NCI-H1694 (cell line): ENCODE measurements at regions not wholly inside any gene's neighbourhood (a gene's known extent, or its start where the extent isn't known, plus 50 kb on each side); places are given as distances from the start of the nearest gene placed in this dataset.

Experiments used
- DNase-seq: peaks from one replicate; lab custom pipeline; 2025; lab: John Stamatoyannopoulos, UW

DNA sequence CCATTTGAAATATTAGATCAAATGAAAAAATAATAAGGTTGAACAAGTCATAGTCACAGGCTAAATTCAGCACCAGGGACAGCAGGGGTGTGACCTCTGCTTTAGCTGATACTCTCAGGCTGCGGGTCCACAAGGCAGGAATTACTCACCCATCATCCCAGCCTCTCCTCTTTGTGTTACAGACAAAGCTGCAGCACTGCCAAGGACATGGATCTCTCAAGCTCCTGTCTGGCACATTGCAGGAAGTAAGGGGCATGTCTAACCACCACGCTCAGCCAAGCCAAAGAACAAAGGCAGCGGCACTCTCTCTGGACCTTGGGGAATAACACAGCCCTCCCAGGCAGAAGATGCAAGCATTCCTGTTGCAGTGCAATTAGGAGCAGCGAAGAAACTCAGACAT is 783.8 kb downstream of the VRK1 start:
- no peak for DNase-seq

DNA sequence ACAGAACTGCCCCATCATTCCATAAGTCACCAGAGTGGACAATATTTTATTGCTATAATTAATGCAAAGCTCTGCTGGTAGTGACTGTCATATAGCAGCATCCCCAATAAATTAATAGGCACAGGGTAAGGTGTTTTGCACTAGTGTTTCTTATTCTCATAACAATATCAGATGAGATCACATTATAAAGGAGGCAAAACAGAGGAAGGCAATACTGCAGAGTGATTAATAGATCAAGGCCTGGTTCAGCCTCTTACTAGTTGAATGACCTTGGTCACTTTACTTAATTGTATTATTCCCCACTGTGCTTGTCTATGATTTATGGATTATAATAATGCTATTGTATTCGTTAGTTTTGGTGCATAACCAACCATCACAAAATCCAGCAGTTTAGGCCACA is 784.8 kb downstream of the VRK1 start:
- DNase-seq, result no peak

DNA sequence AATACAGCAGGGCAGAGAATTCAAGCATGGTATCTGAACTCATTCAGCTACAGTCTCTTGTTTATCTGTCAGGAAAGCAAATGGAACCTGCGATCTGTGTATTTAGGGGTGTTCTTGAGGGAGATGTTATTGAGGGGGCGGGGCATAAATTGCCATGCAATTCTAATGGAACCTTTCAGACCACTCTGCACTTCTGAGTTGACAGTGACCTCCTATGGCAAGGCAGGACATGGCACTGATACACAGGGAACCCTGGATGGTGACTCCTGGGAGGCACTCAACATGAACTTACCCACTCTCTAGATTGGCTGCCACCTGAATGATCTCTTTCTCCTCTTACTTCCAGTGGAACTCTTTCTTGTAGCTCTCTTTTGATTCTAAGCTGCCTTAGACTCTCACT is 787.3 kb downstream of the VRK1 start:
- no peak for DNase-seq

DNA sequence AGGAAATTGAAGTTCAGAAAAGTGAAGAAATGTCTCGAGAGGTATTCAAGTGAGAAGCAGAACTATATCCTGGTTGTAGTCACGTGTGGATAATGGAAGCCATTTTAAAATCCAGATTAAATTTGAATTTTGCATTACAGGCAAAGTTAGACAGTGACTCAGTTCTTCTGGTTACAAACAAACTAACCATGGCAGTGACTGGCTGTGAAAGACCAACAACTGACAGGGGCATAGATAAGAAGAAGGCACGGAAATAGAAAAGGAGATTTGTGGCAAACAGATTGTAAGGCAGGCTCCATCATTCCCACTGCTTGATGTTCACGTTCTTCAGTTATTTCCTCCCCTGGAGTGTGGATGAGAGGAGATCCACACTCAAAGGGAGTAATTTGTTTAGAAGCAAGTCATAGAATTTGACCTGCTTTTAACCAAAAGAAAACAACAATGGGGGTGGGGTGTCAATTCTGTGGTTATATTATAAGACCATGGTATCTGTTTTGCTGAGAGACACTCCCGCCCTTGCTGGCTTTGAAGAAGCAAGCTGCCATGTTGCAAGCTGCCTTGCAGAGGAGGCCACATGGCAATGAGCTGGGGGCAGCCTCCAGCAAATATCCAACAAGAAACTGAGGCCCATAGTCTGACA is 795.3 kb downstream of the VRK1 start:
- DNase-seq, result no peak

DNA sequence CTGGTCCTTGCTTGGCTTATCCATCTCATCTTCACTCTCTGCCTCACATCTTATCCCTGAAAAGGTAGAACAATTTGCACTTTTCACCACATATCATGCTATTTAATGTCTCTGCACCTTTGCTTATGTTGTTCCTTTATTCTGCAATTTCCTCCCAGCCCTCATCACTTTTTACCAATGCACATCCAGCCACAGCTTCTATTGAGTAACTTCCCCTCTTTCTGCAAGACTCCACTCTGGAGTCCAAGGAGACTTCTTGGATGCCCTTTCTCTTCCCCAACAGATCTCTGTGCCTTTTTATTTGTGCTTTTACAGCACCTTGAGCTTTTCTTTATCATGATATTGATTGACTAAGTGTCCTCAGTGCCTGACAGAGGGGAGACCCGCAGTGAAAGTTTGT is 797.1 kb downstream of the VRK1 start:
- no peak for DNase-seq

DNA sequence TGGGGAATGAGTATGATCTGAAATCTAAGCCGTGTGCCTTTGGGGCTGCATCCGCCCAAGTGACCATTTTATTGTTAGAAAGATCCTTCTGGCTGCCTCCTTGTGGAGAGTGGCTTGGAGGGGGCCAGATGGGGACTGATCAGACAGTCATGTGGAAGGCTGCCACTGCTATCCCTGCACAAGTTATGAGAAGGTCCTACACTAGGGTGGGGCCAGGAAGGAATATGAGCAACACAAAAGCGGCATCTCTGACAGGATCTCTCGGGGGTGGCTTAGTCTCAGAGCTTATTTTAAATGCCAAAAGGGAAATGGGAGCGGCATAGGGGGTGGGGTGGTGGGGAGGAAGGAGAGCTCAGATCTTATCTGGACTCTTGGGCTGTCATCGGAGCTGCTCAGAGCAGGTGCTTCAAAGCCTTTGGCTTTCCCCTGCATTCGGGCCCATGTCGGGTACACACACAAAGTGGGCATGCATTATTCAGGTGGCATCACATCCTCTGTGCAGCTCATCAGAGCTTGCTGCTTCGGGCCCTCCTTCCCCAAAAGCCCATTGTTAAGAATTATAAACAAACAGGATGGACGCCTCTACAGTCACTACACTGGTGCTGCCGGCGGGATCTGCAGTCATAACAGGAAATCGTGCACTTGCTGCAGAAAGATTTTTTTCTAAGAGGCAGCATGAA is 805.4 kb downstream of the VRK1 start:
- no peak for DNase-seq

DNA sequence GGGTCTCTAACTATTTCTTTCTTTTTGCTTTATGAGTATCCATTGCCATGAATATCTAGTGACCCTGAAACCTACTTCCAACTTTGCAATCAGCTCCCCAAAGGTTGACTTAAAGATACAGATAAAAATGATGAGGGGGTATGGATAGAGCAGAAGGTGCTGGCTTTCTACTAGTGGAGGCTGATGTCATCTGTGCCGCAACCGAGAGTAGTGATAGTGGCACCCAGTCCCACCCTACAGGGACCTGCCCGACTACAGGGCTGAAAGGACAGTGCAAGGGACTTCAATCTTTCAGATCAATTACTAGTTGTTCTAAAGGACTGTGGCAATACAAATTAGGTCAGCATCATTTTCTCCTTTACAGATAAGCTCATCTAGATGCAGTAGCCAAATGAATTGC is 806.0 kb downstream of the VRK1 start:
- no peak for DNase-seq

DNA sequence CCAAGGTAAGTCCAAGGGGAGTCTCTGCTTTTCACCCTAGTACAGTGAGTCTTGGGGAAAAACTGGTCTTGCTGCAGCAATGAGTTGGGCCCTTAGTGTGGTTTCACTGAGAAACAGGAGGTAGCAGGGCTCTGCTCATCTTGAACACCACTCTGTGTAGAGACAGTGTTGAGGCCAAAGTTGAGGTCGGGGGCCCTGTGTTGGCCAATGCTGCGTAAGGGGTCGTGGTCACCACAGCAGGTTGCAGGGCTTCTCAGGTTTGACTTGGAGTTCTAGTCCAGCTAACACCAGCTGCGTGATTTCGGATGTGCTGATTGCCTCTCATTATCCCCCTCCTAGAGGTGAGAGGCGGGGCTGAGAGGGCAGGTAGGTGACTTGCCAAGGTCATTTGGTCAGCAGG is 807.5 kb downstream of the VRK1 start:
- DNase-seq, result no peak

DNA sequence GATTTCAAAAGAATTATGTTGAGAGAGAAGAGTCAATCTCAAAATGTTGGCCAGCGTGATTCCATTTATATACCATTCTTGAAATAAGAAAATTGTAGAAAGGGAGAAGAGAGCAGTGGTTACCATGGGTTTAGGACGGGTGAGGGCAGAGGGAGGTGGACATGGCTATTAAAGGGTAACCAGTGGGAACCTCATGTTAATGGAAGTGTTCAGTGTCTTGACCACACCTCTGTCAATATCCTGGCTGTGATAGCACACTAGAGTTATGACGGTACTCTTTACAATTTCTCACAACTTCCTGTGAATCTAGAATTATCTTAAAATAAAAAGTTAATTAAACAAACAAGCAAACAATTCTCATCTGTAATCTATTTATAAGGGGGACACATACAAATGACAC is 821.2 kb downstream of the VRK1 start:
- no peak for DNase-seq

DNA sequence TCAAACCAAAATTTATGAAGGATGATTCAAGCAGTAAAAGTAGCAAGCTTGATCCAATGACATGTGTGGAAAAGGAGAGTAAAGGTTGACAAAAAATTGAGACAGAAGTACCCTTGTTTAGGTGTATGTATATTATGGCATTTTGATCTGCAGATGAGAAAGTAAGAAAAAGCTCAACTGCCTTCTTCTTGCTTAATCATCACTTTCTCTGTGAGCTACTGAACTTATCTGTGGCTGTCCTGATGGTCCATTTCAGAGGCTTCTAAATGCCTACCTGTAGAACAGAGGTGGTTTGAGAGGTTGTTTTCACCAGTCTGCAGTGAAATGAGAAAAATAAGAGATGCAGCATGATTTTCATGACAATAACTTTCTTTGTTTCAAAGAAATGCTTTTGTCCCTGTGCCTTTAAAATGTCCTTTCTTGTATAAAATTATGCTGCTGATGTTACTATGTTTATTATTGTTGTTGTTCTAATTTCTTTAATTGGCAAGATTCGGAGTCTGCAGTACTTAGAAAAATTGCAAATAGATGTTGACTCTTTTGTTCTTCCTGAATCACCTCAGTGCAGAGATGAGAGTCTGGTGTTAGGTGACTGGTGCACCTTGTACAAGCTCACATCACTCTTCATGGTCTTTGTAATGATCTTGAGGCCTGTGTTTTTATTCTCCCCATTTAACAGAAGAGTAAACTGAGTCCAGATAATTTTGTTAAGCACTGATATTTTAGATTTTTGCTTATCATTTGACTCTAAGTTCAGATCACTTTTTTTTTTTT is 821.9 kb downstream of the VRK1 start:
- DNase-seq, result no peak

DNA sequence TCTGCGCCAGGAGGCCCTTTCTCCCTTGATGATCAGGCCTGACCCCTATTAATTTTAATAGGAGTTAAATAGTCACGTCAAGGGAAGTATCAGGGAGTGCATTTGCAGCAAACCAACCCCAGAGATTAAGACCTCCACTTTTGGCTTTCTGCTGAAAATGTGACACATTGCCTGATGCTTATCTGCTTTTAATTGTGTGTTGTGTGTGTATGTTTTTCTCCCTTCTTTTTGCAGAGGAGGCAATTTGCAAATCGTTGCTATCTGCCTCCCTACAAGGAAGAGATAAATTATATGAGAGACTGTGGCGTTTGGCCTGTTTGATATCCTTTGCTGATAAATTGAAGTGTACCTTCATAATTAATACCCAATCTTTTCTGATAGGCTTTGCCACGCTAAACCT is 822.9 kb downstream of the VRK1 start:
- no peak for DNase-seq

DNA sequence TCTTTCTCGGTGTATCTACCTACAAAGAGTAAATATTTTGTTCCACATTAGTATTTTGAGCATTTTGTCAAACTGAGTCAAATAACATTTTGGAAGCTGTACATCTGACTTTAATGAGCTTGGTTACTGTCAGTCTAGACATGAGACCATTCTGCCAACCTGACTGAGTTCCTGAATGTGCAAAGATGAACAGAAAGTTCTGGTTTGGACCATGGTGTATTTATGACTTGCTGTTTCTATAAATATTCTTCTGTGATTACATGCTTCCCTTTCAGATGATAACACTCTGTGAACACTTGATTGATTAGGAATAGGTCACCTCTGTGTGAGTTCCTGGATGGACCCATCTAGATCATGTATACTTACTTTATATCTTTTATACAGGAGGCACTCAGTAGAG is 827.8 kb downstream of the VRK1 start:
- no peak for DNase-seq

DNA sequence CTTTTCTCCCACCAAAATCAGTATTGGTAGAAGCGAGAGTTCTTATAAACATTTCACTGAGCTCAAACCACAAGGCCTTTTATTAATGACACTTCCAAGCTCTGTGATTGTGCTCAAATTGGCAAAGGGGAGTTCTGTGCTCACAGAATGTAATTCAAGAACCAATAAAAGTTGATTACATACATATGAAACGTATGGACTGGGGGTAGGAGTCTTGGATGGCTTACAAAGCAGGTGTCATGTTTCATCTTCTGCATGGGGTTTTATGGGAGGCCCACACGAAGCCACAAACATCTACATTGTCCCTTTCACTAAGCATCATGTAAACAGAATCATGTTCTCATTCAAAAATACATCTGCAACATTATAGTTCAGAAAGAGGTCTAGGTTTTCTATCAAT is 828.3 kb downstream of the VRK1 start:
- peak; percentile 18 for DNase-seq

DNA sequence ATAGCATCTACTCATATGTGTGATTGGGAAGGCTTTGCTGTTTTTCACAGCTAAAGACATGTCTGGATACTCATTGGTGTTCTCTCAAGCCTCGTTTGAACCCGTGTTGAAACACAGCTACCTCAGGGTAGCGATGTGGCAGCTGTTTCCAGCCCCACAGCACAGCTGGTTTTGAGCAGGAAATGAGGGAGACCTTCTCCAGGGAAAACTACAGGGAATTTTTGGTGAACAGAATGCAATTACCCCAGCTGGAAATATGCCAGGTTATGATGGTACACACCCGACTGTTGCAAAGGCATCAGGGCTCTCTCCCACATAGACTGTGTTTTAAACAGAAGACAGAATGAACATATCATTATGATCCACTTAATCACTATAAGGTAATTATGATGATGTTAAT is 828.9 kb downstream of the VRK1 start:
- DNase-seq, result peak; percentile 85

DNA sequence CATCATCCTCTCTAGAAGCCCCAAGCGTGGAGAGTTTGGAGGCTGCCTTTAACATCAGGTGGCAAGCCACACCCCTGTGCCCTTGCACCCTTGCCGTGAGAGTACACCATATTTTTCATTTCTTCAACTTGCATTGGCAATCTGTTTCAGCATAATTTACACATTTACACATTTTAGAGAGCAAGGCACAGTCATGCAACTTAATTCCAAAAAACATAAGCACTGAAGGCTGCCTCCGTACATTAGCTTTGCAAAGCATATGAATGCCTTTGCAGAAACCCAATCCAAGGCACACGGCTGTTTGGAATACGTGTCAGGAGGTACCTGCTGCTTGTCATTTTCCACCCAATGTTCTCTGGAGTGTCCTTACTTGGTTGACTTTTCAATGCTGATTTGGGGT is 833.1 kb downstream of the VRK1 start:
- no peak for DNase-seq

DNA sequence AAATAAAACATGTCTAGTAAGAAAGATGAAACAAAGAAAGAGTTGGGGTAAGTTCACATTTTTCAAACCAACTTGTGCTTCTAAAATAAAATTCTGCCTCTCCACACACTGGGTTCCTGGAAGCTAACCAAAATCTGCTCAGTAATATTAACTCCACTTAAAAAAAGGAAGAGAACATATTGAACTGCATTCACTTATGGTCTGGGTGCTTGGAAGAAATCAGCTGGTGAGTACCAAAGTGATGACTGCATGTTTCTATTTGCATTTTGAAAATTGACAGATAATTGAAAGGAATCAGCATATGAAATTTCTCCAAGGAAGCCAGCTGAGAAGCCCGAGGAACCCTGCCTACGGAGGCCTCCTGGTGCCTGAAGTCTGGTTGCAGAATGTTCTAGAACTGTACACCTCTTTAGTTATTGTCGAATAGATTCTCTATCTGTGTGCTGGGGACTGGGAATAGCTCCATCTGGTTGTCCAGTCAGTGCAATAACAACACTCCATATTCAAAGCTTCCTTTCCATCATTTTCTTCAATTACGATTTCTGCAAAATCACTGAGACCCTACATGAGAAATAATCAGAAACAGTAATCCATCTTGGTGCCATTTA is 836.1 kb downstream of the VRK1 start:
- DNase-seq, result no peak

DNA sequence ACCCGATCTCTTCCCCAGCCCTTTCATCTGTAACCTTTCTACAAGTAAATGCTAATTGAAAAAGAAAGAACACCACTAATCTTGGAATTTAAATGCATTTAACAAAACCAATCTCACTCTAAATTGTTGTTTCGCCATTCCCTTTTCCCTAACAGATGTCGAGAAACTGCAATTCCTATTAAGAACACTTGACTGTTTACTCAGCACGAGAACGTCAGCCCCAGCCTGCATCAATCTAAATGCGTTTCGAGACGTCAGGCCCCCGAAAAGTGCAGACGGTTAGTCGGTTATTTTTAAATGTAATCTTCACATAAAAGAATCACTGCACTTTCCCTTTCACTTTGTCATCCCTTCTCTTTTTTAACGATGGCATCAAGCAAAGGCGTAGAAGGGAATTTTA is 837.6 kb downstream of the VRK1 start:
- peak; percentile 46 for DNase-seq

DNA sequence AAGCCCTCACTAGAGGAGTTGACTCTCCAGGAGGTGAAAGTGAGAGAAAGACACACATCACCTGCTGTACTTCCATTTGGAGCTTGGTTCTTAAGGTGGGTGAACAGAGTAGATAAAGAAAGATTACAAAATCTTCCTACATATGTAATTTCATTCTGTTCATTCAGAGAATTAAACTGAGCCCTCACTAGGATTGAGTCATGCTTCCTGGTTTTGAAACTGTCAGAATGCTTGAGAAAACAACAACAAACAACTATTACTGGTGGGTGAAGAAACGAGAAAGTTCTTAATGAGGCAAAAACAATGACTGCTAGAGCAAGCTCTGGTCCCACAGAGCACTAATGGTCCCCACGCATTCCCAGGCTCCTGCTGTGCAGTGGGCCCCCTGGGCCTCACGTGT is 841.7 kb downstream of the VRK1 start:
- no peak for DNase-seq

DNA sequence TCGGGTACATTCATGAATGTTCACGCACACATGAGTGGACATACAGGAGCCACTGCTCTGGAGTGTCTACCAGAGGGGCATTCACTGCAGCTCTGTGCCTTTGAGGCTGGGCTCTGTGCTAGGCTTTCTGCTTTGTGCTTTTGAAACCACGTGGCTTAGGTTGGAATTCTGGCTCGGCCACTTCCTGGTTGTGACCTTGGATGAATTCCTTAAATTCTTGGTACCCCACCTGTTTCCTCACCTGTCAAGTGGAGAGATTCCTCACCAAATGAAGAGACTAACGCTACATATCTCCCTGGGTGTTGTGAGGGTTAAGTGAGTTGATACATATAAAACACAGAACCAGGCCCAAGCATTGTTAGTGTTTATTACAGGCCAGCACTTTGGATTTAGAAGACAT is 842.8 kb downstream of the VRK1 start:
- no peak for DNase-seq

DNA sequence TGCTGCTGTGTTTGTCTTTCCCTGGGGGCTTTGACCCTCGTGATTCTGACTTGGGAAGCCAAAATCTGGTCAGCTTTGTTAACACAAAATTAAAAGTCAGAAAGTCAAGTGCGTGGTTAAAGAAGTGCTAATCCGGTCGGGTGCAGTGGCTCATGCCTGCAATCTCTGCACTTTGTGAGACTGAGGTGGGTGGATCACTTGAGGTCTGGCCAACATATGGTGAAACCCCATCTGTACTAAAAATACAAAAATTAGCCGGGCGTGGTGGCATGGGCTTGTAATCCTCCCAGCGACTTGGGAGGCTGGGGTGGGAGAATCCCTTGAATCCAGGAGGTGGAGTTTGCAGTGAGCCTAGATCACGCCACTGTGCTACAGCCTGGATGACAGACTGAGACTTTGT is 844.6 kb downstream of the VRK1 start:
- DNase-seq, result peak; percentile 48

DNA sequence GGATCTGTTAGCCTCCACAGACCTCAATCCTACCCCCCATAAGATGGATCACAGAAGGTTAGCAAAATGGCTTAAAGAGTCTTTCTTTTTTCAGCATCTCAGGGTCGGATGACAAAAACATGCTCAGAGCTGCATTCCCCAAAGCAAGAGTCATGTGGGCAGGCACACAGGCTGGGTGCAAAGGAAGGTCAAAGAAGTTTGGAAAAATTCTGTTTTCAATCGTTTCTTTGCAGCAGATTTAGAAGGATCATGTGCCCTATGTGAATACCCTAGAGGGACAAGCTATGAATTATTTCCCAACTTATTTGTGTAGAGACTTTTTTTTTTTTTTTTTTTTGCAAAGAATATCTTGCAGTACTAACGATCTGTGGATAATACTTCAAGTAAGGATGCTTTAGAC is 845.4 kb downstream of the VRK1 start:
- DNase-seq, result no peak

DNA sequence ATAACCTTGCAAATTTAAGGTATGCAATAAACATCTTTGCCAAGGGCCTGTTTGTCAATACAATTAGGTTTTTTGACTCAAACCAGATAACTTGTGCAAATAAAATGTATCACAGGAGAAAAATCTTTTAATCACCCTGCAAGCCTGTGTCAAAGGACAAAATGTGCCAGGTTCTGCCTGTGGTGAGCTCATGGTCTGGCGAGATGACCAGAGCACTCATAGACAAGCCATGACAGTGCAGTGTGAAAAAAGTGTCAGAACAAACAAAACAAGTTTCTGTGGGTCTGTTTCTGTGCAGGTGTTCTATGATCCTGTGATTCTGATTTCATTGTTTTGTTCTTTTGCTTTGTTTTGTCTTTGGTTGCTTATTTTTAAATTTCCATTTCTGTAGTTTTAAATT is 847.2 kb downstream of the VRK1 start:
- no peak for DNase-seq

DNA sequence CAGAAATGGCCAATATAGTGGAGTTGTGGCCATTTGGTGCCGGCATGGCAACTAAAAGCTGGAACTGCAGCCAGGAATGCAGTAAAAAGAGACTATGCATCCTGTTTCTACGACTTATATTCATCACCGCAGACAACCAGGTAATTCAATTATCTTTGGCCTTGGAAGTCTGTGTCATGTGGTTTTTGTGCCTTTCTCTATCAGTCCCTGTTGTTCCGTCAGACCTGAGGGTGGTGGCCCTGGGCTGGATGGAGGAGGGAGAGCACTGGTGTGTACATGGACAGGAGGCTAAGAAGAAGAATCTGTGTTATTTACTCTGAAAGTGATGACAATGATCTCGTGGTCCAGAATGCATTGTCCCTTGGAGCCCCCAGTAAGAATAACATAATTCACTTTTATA is 852.6 kb downstream of the VRK1 start:
- no peak for DNase-seq
